Neural progenitor cell (in vitro differentiated cells): ENCODE measurements at regions not wholly inside any gene's neighbourhood (a gene's known extent, or its start where the extent isn't known, plus 50 kb on each side); places are given as distances from the start of the nearest gene placed in this dataset.

Experiments
- EZH2 ChIP-seq: fragments of 200-600 bp; sonication (generic); IDR thresholded peaks from 2 replicates; pipeline ENCODE4 v1.6.1; 2017; ENCODE audit warnings: antibody characterized with exemption, mild to moderate bottlenecking, moderate library complexity
- EZH2phosphoT487 ChIP-seq: fragments of 200-600 bp; sonication (generic); IDR thresholded peaks from 2 replicates; pipeline ENCODE4 v1.6.1; 2017; ENCODE audit warnings: antibody characterized with exemption
- TF ChIP-seq, protein P1 (sequence below): fragments of 200-600 bp; sonication (generic); IDR thresholded peaks from 2 replicates; pipeline ENCODE4 v1.5.1; 2017; ENCODE audit warnings: antibody characterized with exemption, mild to moderate bottlenecking

DNA sequence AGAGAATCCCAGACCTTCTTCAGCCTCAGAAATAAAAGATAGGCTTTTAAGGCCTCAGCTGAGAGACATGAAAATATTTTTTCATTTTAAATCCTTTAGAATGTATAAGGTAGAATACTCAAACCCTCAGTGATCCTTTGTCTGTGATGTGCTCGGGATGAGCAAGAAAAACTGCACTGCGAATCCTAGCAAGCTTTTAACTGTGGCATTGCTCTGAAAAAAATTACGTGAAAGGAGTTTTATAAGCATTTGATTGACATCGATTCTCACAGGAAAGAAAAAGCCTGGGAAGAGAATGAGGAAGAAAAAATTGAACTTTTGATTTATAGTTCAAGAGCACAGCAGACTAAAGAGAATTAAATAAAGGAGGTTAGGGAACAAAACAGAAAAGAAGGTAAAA, 120.0 kb downstream of the TMEM168 start:
- TF ChIP-seq, protein P1, sequence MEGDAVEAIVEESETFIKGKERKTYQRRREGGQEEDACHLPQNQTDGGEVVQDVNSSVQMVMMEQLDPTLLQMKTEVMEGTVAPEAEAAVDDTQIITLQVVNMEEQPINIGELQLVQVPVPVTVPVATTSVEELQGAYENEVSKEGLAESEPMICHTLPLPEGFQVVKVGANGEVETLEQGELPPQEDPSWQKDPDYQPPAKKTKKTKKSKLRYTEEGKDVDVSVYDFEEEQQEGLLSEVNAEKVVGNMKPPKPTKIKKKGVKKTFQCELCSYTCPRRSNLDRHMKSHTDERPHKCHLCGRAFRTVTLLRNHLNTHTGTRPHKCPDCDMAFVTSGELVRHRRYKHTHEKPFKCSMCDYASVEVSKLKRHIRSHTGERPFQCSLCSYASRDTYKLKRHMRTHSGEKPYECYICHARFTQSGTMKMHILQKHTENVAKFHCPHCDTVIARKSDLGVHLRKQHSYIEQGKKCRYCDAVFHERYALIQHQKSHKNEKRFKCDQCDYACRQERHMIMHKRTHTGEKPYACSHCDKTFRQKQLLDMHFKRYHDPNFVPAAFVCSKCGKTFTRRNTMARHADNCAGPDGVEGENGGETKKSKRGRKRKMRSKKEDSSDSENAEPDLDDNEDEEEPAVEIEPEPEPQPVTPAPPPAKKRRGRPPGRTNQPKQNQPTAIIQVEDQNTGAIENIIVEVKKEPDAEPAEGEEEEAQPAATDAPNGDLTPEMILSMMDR = no peak
- TF ChIP-seq EZH2 = no peak
- no peak for TF ChIP-seq EZH2phosphoT487
